DOHH2 (cell line): ENCODE measurements at regions not wholly inside any gene's neighbourhood (a gene's known extent, or its start where the extent isn't known, plus 50 kb on each side); places are given as distances from the start of the nearest gene placed in this dataset.

ENCODE experiments used
- H3F3A ChIP-seq: fragments of 200-600 bp; sonication (generic), shearing (Covaris generic); 2 replicates; pipeline ENCODE4 v1.6.0; 2016; ENCODE audit warnings: antibody characterized with exemption, mild to moderate bottlenecking; ENCODE audit not compliant: control insufficient read depth, insufficient read depth
- H3K27ac ChIP-seq: fragments of 200-600 bp; sonication (generic); 2 replicates; pipeline ENCODE4 v1.5.1; 2014; ENCODE audit warnings: low read depth, mild to moderate bottlenecking, low read length, moderate library complexity
- H3K27me3 ChIP-seq: fragments of 200-600 bp; sonication (generic); 2 replicates; pipeline ENCODE4 v1.6.1; 2014; ENCODE audit warnings: mild to moderate bottlenecking, low read length, mixed read lengths; ENCODE audit not compliant: control insufficient read depth
- H3K36me3 ChIP-seq: fragments of 200-600 bp; sonication (generic); 2 replicates; pipeline ENCODE4 v1.6.1; 2014; ENCODE audit warnings: mild to moderate bottlenecking, low read length, moderate library complexity, mixed read lengths; ENCODE audit not compliant: control insufficient read depth
- H3K4me1 ChIP-seq: fragments of 200-600 bp; sonication (generic); 2 replicates; pipeline ENCODE4 v1.6.1; 2014; ENCODE audit warnings: mild to moderate bottlenecking, low read length, mixed read lengths; ENCODE audit not compliant: control insufficient read depth
- H3K4me2 ChIP-seq: fragments of 200-600 bp; sonication (generic); 2 replicates; pipeline ENCODE4 v1.6.0; 2014; ENCODE audit warnings: mild to moderate bottlenecking, low read length, moderate library complexity
- H3K4me3 ChIP-seq: fragments of 200-600 bp; sonication (generic); 2 replicates; pipeline ENCODE4 v1.5.1; 2014; ENCODE audit warnings: mild to moderate bottlenecking, low read length, mixed read lengths
- H3K79me2 ChIP-seq: fragments of 200-600 bp; sonication (generic); 2 replicates; pipeline ENCODE4 v1.6.1; 2014; ENCODE audit warnings: mild to moderate bottlenecking, low read length, mixed read lengths; ENCODE audit not compliant: control insufficient read depth
- H3K9me2 ChIP-seq: fragments of 200-600 bp; sonication (generic); replicated peaks from 2 replicates; pipeline ENCODE4 v1.6.1; 2014; ENCODE audit warnings: mild to moderate bottlenecking, low read length, mixed read lengths; ENCODE audit not compliant: control insufficient read depth
- H3K9me3 ChIP-seq: fragments of 200-600 bp; sonication (generic); 2 replicates; pipeline ENCODE4 v1.6.1; 2014; ENCODE audit warnings: antibody characterized with exemption, low read length, mixed read lengths; ENCODE audit not compliant: control insufficient read depth, insufficient read depth
- H4K20me1 ChIP-seq: fragments of 200-600 bp; sonication (generic); 2 replicates; pipeline ENCODE4 v1.6.0; 2014; ENCODE audit warnings: low read depth, mild to moderate bottlenecking, antibody characterized with exemption, low read length, moderate library complexity; ENCODE audit not compliant: control insufficient read depth, insufficient read depth
- CTCF ChIP-seq: fragments of 200-600 bp; sonication (generic); IDR thresholded peaks from one replicate; pipeline ENCODE4 v1.5.1; 2014; ENCODE audit warnings: antibody characterized with exemption, mild to moderate bottlenecking, low read depth, low read length; ENCODE audit not compliant: poor library complexity, severe bottlenecking
- EZH2phosphoT487 ChIP-seq: fragments of 200-600 bp; sonication (generic); IDR thresholded peaks from 2 replicates; pipeline ENCODE4 v1.6.1; 2017; ENCODE audit warnings: borderline replicate concordance, mild to moderate bottlenecking, antibody characterized with exemption, low read length, moderate library complexity, mixed read lengths

DNA sequence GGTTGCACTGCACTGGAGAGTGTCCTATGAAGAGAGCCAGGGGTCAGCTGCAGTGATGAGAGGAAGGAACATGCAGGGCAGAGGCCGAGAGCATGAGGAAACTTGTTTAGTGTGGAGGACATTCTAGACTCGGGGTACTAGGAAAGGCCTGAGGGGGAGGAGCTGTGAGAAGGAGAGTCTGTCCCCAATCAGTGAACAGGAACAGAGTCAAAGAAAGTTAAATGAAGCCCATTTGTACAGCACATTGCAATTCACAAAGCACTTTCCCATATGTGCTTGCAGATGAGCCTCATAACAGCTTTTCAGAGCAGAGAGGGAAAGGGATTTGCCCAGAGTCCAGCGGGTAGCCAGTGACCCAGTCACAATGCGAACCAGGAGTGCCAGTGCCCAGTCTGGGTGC, 83.4 kb downstream of the NAV1 start:
- no peak for TF ChIP-seq EZH2phosphoT487
- no peak for TF ChIP-seq CTCF
- Histone ChIP-seq H3K9me2 (no peaks in the 10 kb centered on the region), H3K79me2 (no peaks in the 10 kb centered on the region), H3K4me3 (no peak overlapping the region), H3K9me3 (no peaks in the 10 kb centered on the region), H4K20me1 (no peaks in the 10 kb centered on the region), H3K4me1 (no peaks in the 10 kb centered on the region), H3K27me3 (no peaks in the 10 kb centered on the region), H3K4me2 (no peak overlapping the region), H3K36me3 (no peaks in the 10 kb centered on the region), H3K27ac (no peak overlapping the region), H3F3A (no peaks in the 10 kb centered on the region)

DNA sequence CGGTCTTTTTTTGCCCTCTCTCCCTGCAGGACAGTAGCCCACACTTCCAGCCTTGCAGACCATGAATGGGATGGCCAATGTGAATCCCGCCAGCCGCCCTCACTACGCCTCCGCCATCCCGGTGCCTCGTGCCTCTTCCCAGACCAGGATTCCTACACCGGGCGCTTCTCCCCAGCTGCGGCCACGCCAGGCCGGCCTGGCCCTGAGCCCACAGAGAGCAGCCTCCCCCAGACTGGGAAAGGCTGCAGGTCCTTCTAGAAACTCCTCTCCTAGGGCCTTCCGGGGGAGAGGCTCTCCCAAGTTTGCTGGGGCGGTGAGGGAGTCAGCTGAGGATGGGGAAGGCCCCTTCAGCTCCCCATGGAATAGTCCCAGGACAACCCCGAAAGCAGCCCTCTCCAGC, 83.9 kb downstream of the NAV1 start:
- Histone ChIP-seq H3K4me2 (no peak overlapping the region), H3K79me2 (no peaks in the 10 kb centered on the region), H3K9me2 (no peaks in the 10 kb centered on the region), H3K36me3 (no peaks in the 10 kb centered on the region), H3K27ac (no peak overlapping the region), H3K9me3 (no peaks in the 10 kb centered on the region), H3K4me1 (no peaks in the 10 kb centered on the region), H4K20me1 (no peaks in the 10 kb centered on the region), H3F3A (no peaks in the 10 kb centered on the region), H3K4me3 (no peak overlapping the region), H3K27me3 (no peaks in the 10 kb centered on the region)
- TF ChIP-seq EZH2phosphoT487 (no peak), CTCF (no peak)

GRCh38 chr1:201624741-201625225, 85.9 kb downstream of the NAV1 start:
- TF ChIP-seq CTCF (no peak), EZH2phosphoT487 (no peak)
- Histone ChIP-seq H3K9me2 (no peaks in the 10 kb centered on the region), H4K20me1 (no peaks in the 10 kb centered on the region), H3K4me2 (no peak overlapping the region), H3K4me1 (no peaks in the 10 kb centered on the region), H3K9me3 (no peaks in the 10 kb centered on the region), H3K27ac (no peak overlapping the region), H3K27me3 (no peaks in the 10 kb centered on the region), H3F3A (no peaks in the 10 kb centered on the region), H3K4me3 (no peak overlapping the region), H3K79me2 (no peaks in the 10 kb centered on the region), H3K36me3 (no peaks in the 10 kb centered on the region)
